ENCODE measurements at regions not wholly inside any gene's neighbourhood (a gene's known extent, or its start where the extent isn't known, plus 50 kb on each side); places are given as distances from the start of the nearest gene placed in this dataset.

DNA sequence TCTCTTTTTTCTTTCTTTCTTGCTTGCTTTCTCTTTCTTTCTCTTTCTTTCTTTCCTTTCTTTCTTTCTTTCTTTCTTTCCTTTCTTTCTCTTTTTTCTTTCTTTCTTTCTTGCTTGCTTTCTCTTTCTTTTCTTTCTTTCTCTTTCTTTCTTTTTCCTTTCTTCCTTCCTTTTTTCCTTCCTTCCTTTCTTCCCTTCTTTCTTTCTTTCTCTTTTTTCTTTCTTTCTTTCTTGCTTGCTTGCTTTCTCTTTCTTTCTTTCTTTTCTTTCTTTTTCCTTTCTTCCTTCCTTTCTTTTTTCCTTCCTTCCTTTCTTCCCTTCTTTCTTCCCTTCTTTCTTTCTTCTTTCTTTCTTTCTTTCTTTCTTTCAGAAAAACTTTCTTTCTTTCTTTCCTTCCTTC, 108.1 kb upstream of the SHOX start:
- intact Hi-C loops (cut with DNase I): no loop called here
- no peak overlapping the region for H3K4me3 ChIP-seq
- no peaks in the 10 kb centered on the region for H3K36me3 ChIP-seq
- DNase-seq: no peak
- H3K9me3 ChIP-seq: no peaks in the 10 kb centered on the region
- TF ChIP-seq EP300 (IDR thresholded peaks at IDR 0.05): no peak
- no peak for TF ChIP-seq POLR2AphosphoS5 (IDR thresholded peaks at IDR 0.05)
- TF ChIP-seq POLR2A (IDR thresholded peaks at IDR 0.05): no peak
- no peak for TF ChIP-seq CTCF (IDR thresholded peaks at IDR 0.05)
- no peaks in the 10 kb centered on the region for H3K4me1 ChIP-seq
- H3K27ac ChIP-seq: no peak overlapping the region
- H3K27me3 ChIP-seq: no peaks in the 10 kb centered on the region

DNA sequence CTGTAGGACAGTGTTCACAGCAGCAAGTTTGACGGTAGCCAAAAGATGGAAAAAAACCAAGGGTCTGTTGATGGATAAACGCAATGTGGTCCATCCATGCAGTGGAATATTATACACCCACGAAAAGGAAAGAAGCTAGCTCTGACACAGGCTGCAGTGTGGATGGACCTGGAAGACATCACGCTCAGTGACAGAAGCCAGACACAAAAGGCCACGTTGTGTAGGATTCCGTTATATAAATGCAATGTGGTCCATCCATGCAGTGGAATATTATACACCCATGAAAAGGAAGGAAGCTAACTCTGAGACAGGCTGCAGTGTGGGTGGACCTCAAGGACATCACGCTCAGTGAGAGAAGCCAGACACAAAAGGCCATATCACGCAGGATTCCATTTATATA, 105.5 kb upstream of the SHOX start:
- Histone ChIP-seq H3K9me3 (no peaks in the 10 kb centered on the region), H3K36me3 (no peaks in the 10 kb centered on the region), H3K27ac (no peak overlapping the region), H3K4me1 (no peaks in the 10 kb centered on the region), H3K27me3 (no peaks in the 10 kb centered on the region), H3K4me3 (no peak overlapping the region)
- intact Hi-C loops (cut with DNase I): no loop called here
- TF ChIP-seq POLR2A (IDR thresholded peaks at IDR 0.05): no peak
- no peak for DNase-seq
- WGBS, 2 donors: 92 to 95% methylated on average over 8 of the region's 8 CpGs

- 27 to 31% methylated on average over 29 of the region's 29 CpGs for WGBS, 2 donors
- TF ChIP-seq POLR2AphosphoS5 (IDR thresholded peaks at IDR 0.05): no peak
- TF ChIP-seq EP300 (IDR thresholded peaks at IDR 0.05): no peak
- no peak for TF ChIP-seq POLR2A (IDR thresholded peaks at IDR 0.05)
- no peak for TF ChIP-seq CTCF (IDR thresholded peaks at IDR 0.05)
- intact Hi-C loops (cut with DNase I): no loop called here
- Histone ChIP-seq H3K36me3 (no peaks in the 10 kb centered on the region), H3K27ac (no peak overlapping the region), H3K4me3 (no peak overlapping the region), H3K9me3 (no peaks in the 10 kb centered on the region), H3K4me1 (no peaks in the 10 kb centered on the region), H3K27me3 (no peaks in the 10 kb centered on the region)
- no peak for DNase-seq
Measured at GRCh38 chrX:526295-527224, 104.0 kb upstream of the SHOX start.

DNA sequence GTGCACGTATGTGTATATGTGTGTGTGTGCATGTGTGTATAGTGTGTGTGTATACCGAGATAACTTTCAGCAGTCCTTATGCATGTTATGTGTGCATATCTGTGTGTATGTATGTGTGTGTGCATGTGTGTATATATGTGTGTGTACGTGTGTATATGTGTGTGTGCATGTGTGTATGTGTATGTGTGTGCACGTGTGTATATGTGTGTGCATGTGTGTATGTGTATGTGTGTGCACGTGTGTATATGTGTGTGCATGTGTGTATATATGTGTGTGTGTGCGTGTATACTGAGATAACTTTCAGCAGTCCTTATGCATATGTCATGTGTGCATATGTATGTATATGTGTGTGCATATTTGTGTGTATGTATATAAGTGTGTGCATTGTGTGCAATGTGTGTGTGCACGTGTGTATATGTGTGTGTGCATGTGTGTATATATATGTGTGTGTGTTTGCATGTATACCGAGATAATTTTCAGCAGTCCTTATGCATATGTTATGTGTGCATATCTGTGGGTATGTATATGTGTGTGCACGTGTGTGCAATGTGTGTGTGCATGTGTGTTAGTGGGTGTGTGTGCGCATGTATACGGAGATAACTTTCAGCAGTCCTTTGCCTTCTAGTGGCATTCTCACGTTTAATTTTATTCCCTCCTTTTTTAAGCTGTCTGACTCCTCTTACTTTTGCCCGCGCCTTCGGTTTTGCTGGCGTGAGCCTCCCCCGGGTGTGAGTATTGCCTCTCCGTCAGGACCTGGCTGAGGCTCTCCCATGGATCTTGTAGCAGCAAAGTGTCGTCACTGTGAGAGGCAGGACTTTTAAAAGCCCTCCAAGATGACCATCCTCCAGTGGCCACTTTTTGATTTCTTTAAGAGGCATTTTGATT, 99.6 kb upstream of the SHOX start:
- Histone ChIP-seq H3K4me3 (no peak overlapping the region), H3K36me3 (no peaks in the 10 kb centered on the region), H3K4me1 (no peaks in the 10 kb centered on the region), H3K27me3 (no peaks in the 10 kb centered on the region), H3K9me3 (no peaks in the 10 kb centered on the region), H3K27ac (no peak overlapping the region)
- 62 to 71% methylated on average over 19 of the region's 19 CpGs for WGBS, 2 donors
- intact Hi-C loops (cut with DNase I): no loop called here
- TF ChIP-seq EP300 (IDR thresholded peaks at IDR 0.05) (no peak), POLR2A (IDR thresholded peaks at IDR 0.05) (no peak), CTCF (IDR thresholded peaks at IDR 0.05) (no peak), POLR2AphosphoS5 (IDR thresholded peaks at IDR 0.05) (no peak)
- no peak for DNase-seq

- intact Hi-C loops (cut with DNase I): no loop called here
- H3K4me3 ChIP-seq: no peak overlapping the region
- no peaks in the 10 kb centered on the region for H3K9me3 ChIP-seq
- H3K27me3 ChIP-seq: no peaks in the 10 kb centered on the region
- H3K4me1 ChIP-seq: no peaks in the 10 kb centered on the region
- no peaks in the 10 kb centered on the region for H3K36me3 ChIP-seq
- WGBS, 2 donors: 10 to 25% methylated on average over 6 of the region's 6 CpGs
- TF ChIP-seq EP300 (IDR thresholded peaks at IDR 0.05) (no peak), POLR2AphosphoS5 (IDR thresholded peaks at IDR 0.05) (no peak), CTCF (IDR thresholded peaks at IDR 0.05) (no peak), POLR2A (IDR thresholded peaks at IDR 0.05) (no peak)
- DNase-seq: no peak
- H3K27ac ChIP-seq: no peak overlapping the region
Measured at GRCh38 chrX:531611-531936, 99.0 kb upstream of the SHOX start.

Measured in sigmoid colon (tissue), 6 donors.